ENCODE measurements at regions not wholly inside any gene's neighbourhood (a gene's known extent, or its start where the extent isn't known, plus 50 kb on each side); places are given as distances from the start of the nearest gene placed in this dataset.

DNA sequence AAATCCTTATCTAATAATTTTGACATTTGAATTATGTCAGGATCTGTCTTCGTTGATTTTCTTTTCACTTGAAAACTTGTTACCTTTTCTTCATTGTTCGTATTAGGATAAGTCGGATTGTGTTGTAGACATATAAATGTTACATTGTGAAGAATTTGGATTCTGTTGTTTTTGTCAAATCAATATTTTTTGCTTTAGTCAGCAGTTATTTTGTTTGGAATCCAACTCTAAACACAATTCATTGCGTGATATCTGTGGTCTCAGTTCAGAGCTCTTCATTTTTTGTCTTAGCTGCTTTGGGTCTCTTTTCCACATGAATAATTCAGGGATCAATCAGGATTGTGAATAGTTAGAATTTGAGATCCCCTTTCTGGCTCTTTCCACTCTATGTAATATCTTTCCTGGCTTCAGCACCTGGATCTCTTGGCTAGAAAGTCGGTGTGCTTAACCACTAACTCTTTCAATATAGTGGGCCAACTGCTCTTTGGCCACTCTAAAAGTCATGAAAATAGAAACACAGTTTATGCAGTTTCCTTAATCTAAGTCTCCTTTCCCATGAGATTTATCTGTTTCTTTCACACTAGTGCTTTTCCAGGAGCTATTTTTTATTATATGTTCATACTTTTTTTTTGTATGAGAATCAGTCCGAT lies 2494.2 kb upstream of the PCDH20 start:
- Histone ChIP-seq H3K27me3 (no peaks in the 10 kb centered on the region), H3K9me3 (ENCODE audit: low read depth) (no peaks in the 10 kb centered on the region), H2AFZ (no peak overlapping the region), H3K27ac (no peak overlapping the region), H4K20me1 (ENCODE audit: insufficient read depth, poor library complexity, severe bottlenecking) (no peaks in the 10 kb centered on the region), H3K4me2 (no peak overlapping the region), H3K36me3 (replicated peaks; ENCODE audit: insufficient read depth, low read depth) (no peaks in the 10 kb centered on the region), H3K79me2 (no peaks in the 10 kb centered on the region), H3K4me1 (ENCODE audit: insufficient read depth) (no peaks in the 10 kb centered on the region), H3K4me3 (no peak overlapping the region), H3K9me2 (replicated peaks; ENCODE audit: insufficient read depth) (no peaks in the 10 kb centered on the region)
- DNase-seq (ENCODE audit: low spot score), result no peak
- no peak for TF ChIP-seq EZH2phosphoT487 (IDR thresholded peaks at IDR 0.05; ENCODE audit: low read depth, severe bottlenecking, unreplicated experiment)
- TF ChIP-seq EZH2 (IDR thresholded peaks at IDR 0.05; ENCODE audit: borderline replicate concordance), result no peak
- TF ChIP-seq, protein P1, sequence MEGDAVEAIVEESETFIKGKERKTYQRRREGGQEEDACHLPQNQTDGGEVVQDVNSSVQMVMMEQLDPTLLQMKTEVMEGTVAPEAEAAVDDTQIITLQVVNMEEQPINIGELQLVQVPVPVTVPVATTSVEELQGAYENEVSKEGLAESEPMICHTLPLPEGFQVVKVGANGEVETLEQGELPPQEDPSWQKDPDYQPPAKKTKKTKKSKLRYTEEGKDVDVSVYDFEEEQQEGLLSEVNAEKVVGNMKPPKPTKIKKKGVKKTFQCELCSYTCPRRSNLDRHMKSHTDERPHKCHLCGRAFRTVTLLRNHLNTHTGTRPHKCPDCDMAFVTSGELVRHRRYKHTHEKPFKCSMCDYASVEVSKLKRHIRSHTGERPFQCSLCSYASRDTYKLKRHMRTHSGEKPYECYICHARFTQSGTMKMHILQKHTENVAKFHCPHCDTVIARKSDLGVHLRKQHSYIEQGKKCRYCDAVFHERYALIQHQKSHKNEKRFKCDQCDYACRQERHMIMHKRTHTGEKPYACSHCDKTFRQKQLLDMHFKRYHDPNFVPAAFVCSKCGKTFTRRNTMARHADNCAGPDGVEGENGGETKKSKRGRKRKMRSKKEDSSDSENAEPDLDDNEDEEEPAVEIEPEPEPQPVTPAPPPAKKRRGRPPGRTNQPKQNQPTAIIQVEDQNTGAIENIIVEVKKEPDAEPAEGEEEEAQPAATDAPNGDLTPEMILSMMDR (IDR thresholded peaks at IDR 0.05; ENCODE audit: poor library complexity), result no peak
- 87% methylated on average over 6 of the region's 6 CpGs for WGBS (ENCODE audit: low lambda C conversion rate, missing lambda C conversion rate)

DNA sequence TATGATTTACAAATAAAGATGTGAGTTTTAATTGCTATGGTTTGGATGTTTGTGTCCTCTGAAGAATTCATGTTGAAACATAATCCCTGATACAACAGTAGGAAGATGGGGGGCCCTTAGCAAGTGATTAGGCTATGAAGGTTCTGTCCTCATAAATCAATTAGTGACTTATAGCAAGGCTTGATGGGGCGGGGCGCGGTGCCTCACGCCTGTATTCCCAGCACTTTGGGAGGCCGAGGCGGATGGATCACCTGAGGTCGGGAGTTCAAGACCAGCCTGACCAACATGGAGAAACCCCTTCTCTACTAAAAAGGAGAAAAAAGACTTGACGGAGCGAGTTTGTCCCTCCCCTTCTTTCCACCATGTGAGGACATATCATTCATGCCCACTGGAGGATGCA lies 2486.5 kb upstream of the PCDH20 start:
- no peak overlapping the region for H3K4me2 ChIP-seq
- DNase-seq (ENCODE audit: low spot score), result no peak
- no peaks in the 10 kb centered on the region for H3K9me2 ChIP-seq (replicated peaks; ENCODE audit: insufficient read depth)
- no peaks in the 10 kb centered on the region for H3K27me3 ChIP-seq
- no peak for TF ChIP-seq EZH2phosphoT487 (IDR thresholded peaks at IDR 0.05; ENCODE audit: low read depth, severe bottlenecking, unreplicated experiment)
- no peak for TF ChIP-seq EZH2 (IDR thresholded peaks at IDR 0.05; ENCODE audit: borderline replicate concordance)
- TF ChIP-seq, protein P1 (IDR thresholded peaks at IDR 0.05; ENCODE audit: poor library complexity), result no peak
- H3K9me3 ChIP-seq (ENCODE audit: low read depth), result no peaks in the 10 kb centered on the region
- H3K4me1 ChIP-seq (ENCODE audit: insufficient read depth), result no peaks in the 10 kb centered on the region
- H2AFZ ChIP-seq, result no peak overlapping the region
- H3K27ac ChIP-seq, result no peak overlapping the region
- no peaks in the 10 kb centered on the region for H3K36me3 ChIP-seq (replicated peaks; ENCODE audit: insufficient read depth, low read depth)
- 97% methylated on average over 9 of the region's 9 CpGs for WGBS (ENCODE audit: low lambda C conversion rate, missing lambda C conversion rate)
- H3K79me2 ChIP-seq, result no peaks in the 10 kb centered on the region
- no peak overlapping the region for H3K4me3 ChIP-seq
- H4K20me1 ChIP-seq (ENCODE audit: insufficient read depth, poor library complexity, severe bottlenecking), result no peaks in the 10 kb centered on the region

DNA sequence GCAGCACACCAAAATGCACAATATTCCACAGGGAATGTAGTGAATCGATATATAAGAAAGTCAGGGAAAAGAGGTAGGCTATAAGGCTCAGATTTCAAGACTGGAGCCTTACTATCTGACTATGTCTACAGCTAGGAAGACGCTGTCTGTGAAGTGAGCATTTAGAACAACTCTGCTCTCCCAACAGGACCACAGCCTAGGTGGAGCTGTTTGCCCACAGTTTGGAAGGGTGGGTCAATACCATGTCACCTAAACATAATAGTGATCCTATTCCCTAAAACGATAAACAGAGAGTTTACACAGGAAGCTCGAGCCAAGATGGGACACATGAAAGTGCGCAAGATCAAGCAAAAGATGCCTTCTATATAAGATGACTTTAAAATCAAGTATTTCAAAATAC lies 2486.0 kb upstream of the PCDH20 start:
- Histone ChIP-seq H3K4me3 (no peak overlapping the region), H3K27me3 (no peaks in the 10 kb centered on the region), H3K4me2 (no peak overlapping the region), H3K9me2 (replicated peaks; ENCODE audit: insufficient read depth) (no peaks in the 10 kb centered on the region), H4K20me1 (ENCODE audit: insufficient read depth, poor library complexity, severe bottlenecking) (no peaks in the 10 kb centered on the region), H3K36me3 (replicated peaks; ENCODE audit: insufficient read depth, low read depth) (no peaks in the 10 kb centered on the region), H2AFZ (no peak overlapping the region), H3K4me1 (ENCODE audit: insufficient read depth) (no peaks in the 10 kb centered on the region), H3K27ac (no peak overlapping the region), H3K79me2 (no peaks in the 10 kb centered on the region), H3K9me3 (ENCODE audit: low read depth) (no peaks in the 10 kb centered on the region)
- TF ChIP-seq, protein P1 (IDR thresholded peaks at IDR 0.05; ENCODE audit: poor library complexity), result no peak
- TF ChIP-seq EZH2phosphoT487 (IDR thresholded peaks at IDR 0.05; ENCODE audit: low read depth, severe bottlenecking, unreplicated experiment), result no peak
- TF ChIP-seq EZH2 (IDR thresholded peaks at IDR 0.05; ENCODE audit: borderline replicate concordance), result no peak
- 85% methylated on average over 5 of the region's 5 CpGs for WGBS (ENCODE audit: low lambda C conversion rate, missing lambda C conversion rate)
- no peak for DNase-seq (ENCODE audit: low spot score)

Measured in hepatocyte (in vitro differentiated cells).